Trophoblast cell (in vitro differentiated cells and primary cell): ENCODE measurements at regions not wholly inside any gene's neighbourhood (a gene's known extent, or its start where the extent isn't known, plus 50 kb on each side); places are given as distances from the start of the nearest gene placed in this dataset.

ENCODE experiments used
- DNase-seq, 2 donors: peaks; one replicate each; pipeline ENCODE4 v3.0.0-alpha.2; 2016
- H2AFZ ChIP-seq: 2 replicates; pipeline ENCODE4 v1.6.1; 2013; ENCODE audit warnings: low read length, moderate library complexity, mild to moderate bottlenecking; ENCODE audit not compliant: insufficient read depth, poor library complexity
- H2AK5ac ChIP-seq: 2 replicates; pipeline ENCODE4 v1.6.1; 2013; ENCODE audit warnings: mild to moderate bottlenecking, low read length
- H2BK120ac ChIP-seq: 2 replicates; pipeline ENCODE4 v1.6.1; 2013; ENCODE audit warnings: low read length, mild to moderate bottlenecking, moderate library complexity; ENCODE audit not compliant: insufficient read depth, poor library complexity
- H2BK12ac ChIP-seq: 2 replicates; pipeline ENCODE4 v1.6.1; 2013; ENCODE audit warnings: mild to moderate bottlenecking, low read length, moderate library complexity
- H2BK5ac ChIP-seq: 2 replicates; pipeline ENCODE4 v1.6.1; 2013; ENCODE audit warnings: low read length, low read depth, moderate library complexity, mild to moderate bottlenecking; ENCODE audit not compliant: poor library complexity
- H3K14ac ChIP-seq: 2 replicates; pipeline ENCODE4 v1.6.1; 2013; ENCODE audit warnings: mild to moderate bottlenecking, low read length
- H3K18ac ChIP-seq: 2 replicates; pipeline ENCODE4 v1.6.1; 2013; ENCODE audit warnings: mild to moderate bottlenecking, low read length
- H3K23ac ChIP-seq: 2 replicates; pipeline ENCODE4 v1.6.1; 2013; ENCODE audit warnings: low read length
- H3K27ac ChIP-seq: 2 replicates; pipeline ENCODE4 v1.5.1; 2013; ENCODE audit warnings: low read depth, mild to moderate bottlenecking, inconsistent platforms, low read length, moderate library complexity
- H3K27me3 ChIP-seq: 2 replicates; pipeline ENCODE4 v1.6.1; 2013; ENCODE audit warnings: inconsistent platforms, mild to moderate bottlenecking, low read length, moderate library complexity; ENCODE audit not compliant: insufficient read depth
- H3K36me3 ChIP-seq, 2 experiments: 1 replicate in 1 of 2; 2 replicates in 1 of 2; pipeline ENCODE4 v1.6.1; 2013; ENCODE audit warnings: low read length in 2 of 2, mild to moderate bottlenecking in 2 of 2, moderate library complexity in 1 of 2; ENCODE audit not compliant: insufficient read depth in 2 of 2, control insufficient read depth in 1 of 2
- H3K4ac ChIP-seq: 2 replicates; pipeline ENCODE4 v1.6.1; 2013; ENCODE audit warnings: low read depth, mild to moderate bottlenecking, low read length, moderate library complexity
- H3K4me1 ChIP-seq, 2 experiments: 1 replicate in 1 of 2; 2 replicates in 1 of 2; pipeline ENCODE4 v1.6.1; 2013; ENCODE audit warnings: low read length in 2 of 2, mild to moderate bottlenecking in 2 of 2, moderate library complexity in 1 of 2; ENCODE audit not compliant: insufficient read depth in 2 of 2, control insufficient read depth in 1 of 2
- H3K4me2 ChIP-seq: 2 replicates; pipeline ENCODE4 v1.6.1; 2013; ENCODE audit warnings: inconsistent platforms, mild to moderate bottlenecking, low read length, moderate library complexity
- H3K4me3 ChIP-seq: 2 replicates; pipeline ENCODE4 v1.5.1; 2013; ENCODE audit warnings: mild to moderate bottlenecking, low read depth, low read length, inconsistent platforms
- H3K79me1 ChIP-seq: one replicate; pipeline ENCODE4 v1.6.1; 2013; ENCODE audit warnings: low read length
- H3K79me2 ChIP-seq: 2 replicates; pipeline ENCODE4 v1.6.1; 2013; ENCODE audit warnings: low read length, mild to moderate bottlenecking; ENCODE audit not compliant: control insufficient read depth, insufficient read depth, poor library complexity
- H3K9ac ChIP-seq: 2 replicates; pipeline ENCODE4 v1.6.1; 2013; ENCODE audit warnings: mild to moderate bottlenecking, low read length
- H3K9me3 ChIP-seq: 2 replicates; pipeline ENCODE4 v1.6.1; 2013; ENCODE audit warnings: low read depth, mild to moderate bottlenecking, control low read depth, inconsistent platforms, low read length; ENCODE audit not compliant: insufficient read depth
- H4K12ac ChIP-seq: 2 replicates; pipeline ENCODE4 v1.6.1; 2013; ENCODE audit warnings: low read depth, mild to moderate bottlenecking, low read length, moderate library complexity
- H4K8ac ChIP-seq: 2 replicates; pipeline ENCODE4 v1.6.1; 2013; ENCODE audit warnings: low read depth, mild to moderate bottlenecking, low read length, moderate library complexity
- H4K91ac ChIP-seq: one replicate; pipeline ENCODE4 v1.6.1; 2013; ENCODE audit warnings: low read depth, mild to moderate bottlenecking, low read length, moderate library complexity
- WGBS: extraction: QIAGEN DNeasy Blood & Tissue Kit; methylation state at CpG from one replicate; pipeline ENCODE4 v1.1.7; 2013; ENCODE audit warnings: missing lambda C conversion rate; ENCODE audit not compliant: insufficient read length, insufficient coverage; ENCODE audit errors: extremely low coverage; 5-methylcytosine and 5-hydroxymethylcytosine counted together

DNA sequence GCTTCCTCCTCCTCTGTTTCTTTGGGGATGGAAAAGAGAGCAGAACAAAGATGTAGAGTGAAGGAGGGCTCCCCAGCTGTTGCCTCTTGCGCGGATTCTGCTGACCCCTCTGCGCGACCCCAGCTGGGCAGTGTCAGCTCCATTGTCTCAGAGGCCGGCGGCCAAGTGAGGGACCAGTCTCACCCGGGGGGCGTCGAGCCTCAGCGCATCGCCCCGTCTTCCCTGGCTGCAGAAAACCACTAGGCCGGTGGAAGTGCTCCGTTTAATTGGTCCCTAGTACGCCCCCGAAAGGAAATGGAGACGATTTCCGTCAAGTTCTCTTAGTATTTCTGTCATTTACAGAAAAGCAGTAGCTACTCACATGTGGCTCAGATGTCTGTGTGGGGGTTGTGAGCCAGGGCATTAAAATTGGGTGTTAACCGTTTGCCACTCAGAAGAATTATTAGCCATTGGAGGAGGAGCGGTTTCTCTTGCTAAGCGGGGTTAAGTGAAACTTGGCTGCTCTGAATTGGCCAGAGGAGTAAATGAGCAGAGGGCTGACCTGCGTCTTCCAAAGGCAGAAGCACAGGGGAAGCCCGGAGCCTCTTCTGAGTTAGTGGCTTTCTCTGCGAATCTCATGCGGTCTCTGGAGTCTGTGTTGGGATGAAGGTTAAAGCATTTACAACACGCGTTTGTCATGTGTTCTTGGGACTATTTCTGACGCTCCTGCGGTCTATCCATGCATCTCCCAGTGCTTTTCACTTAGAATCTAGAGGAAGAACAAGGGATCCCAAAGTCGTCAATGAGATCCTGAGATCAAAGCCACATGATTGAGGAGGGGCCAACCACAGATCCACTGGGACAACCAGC lies 132.8 kb upstream of the MYO16 start:
- no peak overlapping the region for H3K4me3 ChIP-seq
- no peak overlapping the region for H2BK120ac ChIP-seq
- no peak overlapping the region for H4K8ac ChIP-seq
- no peak overlapping the region for H4K91ac ChIP-seq
- no peaks in the 10 kb centered on the region for H3K79me1 ChIP-seq
- H3K36me3 ChIP-seq: no peaks in the 10 kb centered on the region
- no peak overlapping the region for H4K12ac ChIP-seq
- no peak for DNase-seq
- peak overlapping the region; percentile 43 for H2AFZ ChIP-seq
- H3K27ac ChIP-seq: no peak overlapping the region
- no peak overlapping the region for H3K18ac ChIP-seq
- H3K14ac ChIP-seq: no peak overlapping the region
- no peaks in the 10 kb centered on the region for H3K9me3 ChIP-seq
- H2BK12ac ChIP-seq: no peak overlapping the region
- no peak overlapping the region for H3K4ac ChIP-seq
- no CpG with 5 or more reads among the region's 30 CpGs for WGBS
- peak overlapping the region; percentile 99 for H3K4me2 ChIP-seq
- peaks cover 32% of the 10 kb centered on the region for H3K27me3 ChIP-seq
- no peak overlapping the region for H2AK5ac ChIP-seq
- no peaks in the 10 kb centered on the region for H3K79me2 ChIP-seq
- H2BK5ac ChIP-seq: no peak overlapping the region
- H3K23ac ChIP-seq: no peak overlapping the region
- H3K4me1 ChIP-seq: peaks cover 0 to 8% of the 10 kb centered on the region in 2 experiments
- no peak overlapping the region for H3K9ac ChIP-seq

DNA sequence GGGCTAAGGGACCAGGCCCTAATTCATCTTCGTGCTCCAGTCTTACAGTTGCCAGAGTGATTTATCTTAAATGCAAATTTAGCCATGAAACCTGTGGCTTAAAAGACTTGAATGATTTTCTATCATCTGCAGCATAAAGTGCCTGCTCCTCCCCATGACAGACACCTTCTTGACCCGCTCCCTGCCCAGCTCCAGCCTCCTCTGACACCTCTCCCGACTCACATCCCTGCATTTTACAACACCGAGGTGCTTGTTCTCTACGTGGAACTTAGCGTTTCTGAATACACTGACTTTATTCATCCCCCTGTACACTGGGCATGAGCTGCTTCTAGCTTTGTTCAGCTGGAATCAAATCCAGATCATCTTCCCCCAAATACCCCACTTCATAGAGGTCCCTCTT lies 128.7 kb upstream of the MYO16 start:
- no peak overlapping the region for H3K14ac ChIP-seq
- H2AK5ac ChIP-seq: no peak overlapping the region
- no CpG with 5 or more reads among the region's 6 CpGs for WGBS
- H3K27me3 ChIP-seq: peaks cover 19% of the 10 kb centered on the region
- no peak overlapping the region for H4K91ac ChIP-seq
- no peak overlapping the region for H3K23ac ChIP-seq
- no peak overlapping the region for H4K12ac ChIP-seq
- no peak overlapping the region for H3K4ac ChIP-seq
- H4K8ac ChIP-seq: no peak overlapping the region
- H2BK120ac ChIP-seq: no peak overlapping the region
- H3K4me2 ChIP-seq: no peak overlapping the region
- H3K4me1 ChIP-seq: peaks cover 0 to 6% of the 10 kb centered on the region in 2 experiments
- H3K79me2 ChIP-seq: no peaks in the 10 kb centered on the region
- no peak overlapping the region for H2BK12ac ChIP-seq
- no peaks in the 10 kb centered on the region for H3K36me3 ChIP-seq
- DNase-seq: no peak
- H2BK5ac ChIP-seq: no peak overlapping the region
- no peak overlapping the region for H3K9ac ChIP-seq
- H3K18ac ChIP-seq: no peak overlapping the region
- H3K79me1 ChIP-seq: no peaks in the 10 kb centered on the region
- no peak overlapping the region for H3K27ac ChIP-seq
- H3K9me3 ChIP-seq: no peaks in the 10 kb centered on the region
- H3K4me3 ChIP-seq: no peak overlapping the region
- no peak overlapping the region for H2AFZ ChIP-seq

DNA sequence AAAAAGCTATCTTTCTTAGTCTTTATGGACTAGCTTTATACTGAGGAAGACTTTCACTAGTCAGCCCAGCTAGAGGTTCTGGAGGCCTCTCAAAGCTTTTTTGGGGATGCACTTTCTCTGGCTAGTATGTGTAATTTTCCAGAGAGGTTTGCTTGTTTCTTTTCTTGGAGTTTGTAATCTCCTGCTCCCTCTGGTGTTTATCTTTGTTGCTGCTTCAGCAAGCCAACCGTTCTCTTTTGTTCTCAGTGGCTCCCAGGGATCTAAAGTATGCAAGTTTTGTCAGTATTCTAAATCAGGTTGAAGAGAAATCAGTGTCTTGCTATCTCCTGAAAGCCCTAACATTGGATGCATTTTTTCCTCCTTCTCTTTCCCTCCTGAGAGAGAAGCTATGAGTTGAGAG lies 121.1 kb upstream of the MYO16 start:
- Histone ChIP-seq H3K4me1 (no peaks in the 10 kb centered on the region), H2AK5ac (no peak overlapping the region), H3K79me1 (no peaks in the 10 kb centered on the region), H3K18ac (no peak overlapping the region), H3K27ac (no peak overlapping the region), H3K14ac (no peak overlapping the region), H4K91ac (no peak overlapping the region), H2BK5ac (no peak overlapping the region), H3K9me3 (no peaks in the 10 kb centered on the region), H3K4me3 (no peak overlapping the region), H3K79me2 (no peaks in the 10 kb centered on the region), H3K36me3 (no peaks in the 10 kb centered on the region), H3K9ac (no peak overlapping the region), H4K12ac (no peak overlapping the region), H4K8ac (no peak overlapping the region), H3K27me3 (no peaks in the 10 kb centered on the region), H2BK120ac (no peak overlapping the region), H2AFZ (no peak overlapping the region), H2BK12ac (no peak overlapping the region), H3K23ac (no peak overlapping the region), H3K4me2 (no peak overlapping the region), H3K4ac (no peak overlapping the region)
- no CpG with 5 or more reads among the region's 1 CpG for WGBS
- peak in 1 of 2 donors; percentile 42 for DNase-seq

DNA sequence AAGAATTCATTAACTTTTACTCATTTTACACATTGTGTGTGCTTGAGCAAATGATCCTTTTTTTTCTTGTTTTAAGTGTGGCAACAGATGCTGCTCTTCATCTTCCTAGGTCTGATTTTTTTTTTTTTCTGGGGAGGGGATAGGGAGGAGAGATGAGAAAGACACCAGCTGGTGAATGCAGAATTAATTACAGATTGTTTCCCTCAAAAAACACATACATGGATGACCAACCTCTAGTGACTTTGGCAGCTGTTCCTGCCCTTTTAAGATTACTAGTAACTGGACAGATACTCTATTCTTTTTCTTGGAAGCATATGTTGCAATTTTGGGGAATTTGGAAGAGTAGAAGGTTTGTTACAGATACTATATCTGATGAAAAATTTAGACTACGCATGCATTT lies 103.6 kb upstream of the MYO16 start:
- H2AK5ac ChIP-seq: no peak overlapping the region
- H3K36me3 ChIP-seq: no peaks in the 10 kb centered on the region
- H3K4ac ChIP-seq: no peak overlapping the region
- no peaks in the 10 kb centered on the region for H3K27me3 ChIP-seq
- H3K14ac ChIP-seq: no peak overlapping the region
- H3K79me1 ChIP-seq: no peaks in the 10 kb centered on the region
- no peak overlapping the region for H2AFZ ChIP-seq
- no peak overlapping the region for H3K23ac ChIP-seq
- no peak overlapping the region for H4K12ac ChIP-seq
- no peak overlapping the region for H4K91ac ChIP-seq
- H3K4me3 ChIP-seq: no peak overlapping the region
- H3K4me2 ChIP-seq: no peak overlapping the region
- peaks cover 1% of the 10 kb centered on the region for H3K9me3 ChIP-seq
- no peak overlapping the region for H4K8ac ChIP-seq
- no peaks in the 10 kb centered on the region for H3K79me2 ChIP-seq
- WGBS: no CpG with 5 or more reads among the region's 1 CpG
- no peaks in the 10 kb centered on the region for H3K4me1 ChIP-seq
- no peak for DNase-seq
- no peak overlapping the region for H3K18ac ChIP-seq
- no peak overlapping the region for H3K9ac ChIP-seq
- H2BK12ac ChIP-seq: no peak overlapping the region
- H2BK5ac ChIP-seq: no peak overlapping the region
- H3K27ac ChIP-seq: no peak overlapping the region
- no peak overlapping the region for H2BK120ac ChIP-seq
